Progenitor cell of endocrine pancreas (in vitro differentiated cells): ENCODE measurements at regions not wholly inside any gene's neighbourhood (a gene's known extent, or its start where the extent isn't known, plus 50 kb on each side); places are given as distances from the start of the nearest gene placed in this dataset.

Experiments used
- DNase-seq: peaks from one replicate; pipeline ENCODE4 v3.0.0; 2021; ENCODE audit warnings: low spot score; ENCODE audit not compliant: unreplicated experiment
- H3K27ac Mint-ChIP-seq: 2 replicates; pipeline ENCODE4 v1.8.0; 2021; ENCODE audit warnings: mild to moderate bottlenecking, moderate library complexity, mixed read lengths
- H3K27me3 Mint-ChIP-seq: 2 replicates; pipeline ENCODE4 v1.8.0; 2021; ENCODE audit warnings: mixed read lengths
- H3K36me3 Mint-ChIP-seq: 2 replicates; pipeline ENCODE4 v1.8.0; 2022; ENCODE audit warnings: mixed read lengths; ENCODE audit not compliant: insufficient read depth
- H3K4me1 Mint-ChIP-seq: 2 replicates; pipeline ENCODE4 v1.8.0; 2021; ENCODE audit warnings: low read depth, mixed read lengths
- H3K4me3 Mint-ChIP-seq: 2 replicates; pipeline ENCODE4 v1.8.0; 2021; ENCODE audit warnings: low read depth, mild to moderate bottlenecking, moderate library complexity, mixed read lengths
- H3K9me3 Mint-ChIP-seq: 2 replicates; pipeline ENCODE4 v1.8.0; 2021; ENCODE audit warnings: low read depth, mixed read lengths
- CTCF ChIP-seq: fragments of 200-600 bp; sonication (generic); IDR thresholded peaks from one replicate; pipeline ENCODE4 v1.5.0; 2021; ENCODE audit warnings: antibody characterized with exemption, mild to moderate bottlenecking; ENCODE audit not compliant: unreplicated experiment

DNA sequence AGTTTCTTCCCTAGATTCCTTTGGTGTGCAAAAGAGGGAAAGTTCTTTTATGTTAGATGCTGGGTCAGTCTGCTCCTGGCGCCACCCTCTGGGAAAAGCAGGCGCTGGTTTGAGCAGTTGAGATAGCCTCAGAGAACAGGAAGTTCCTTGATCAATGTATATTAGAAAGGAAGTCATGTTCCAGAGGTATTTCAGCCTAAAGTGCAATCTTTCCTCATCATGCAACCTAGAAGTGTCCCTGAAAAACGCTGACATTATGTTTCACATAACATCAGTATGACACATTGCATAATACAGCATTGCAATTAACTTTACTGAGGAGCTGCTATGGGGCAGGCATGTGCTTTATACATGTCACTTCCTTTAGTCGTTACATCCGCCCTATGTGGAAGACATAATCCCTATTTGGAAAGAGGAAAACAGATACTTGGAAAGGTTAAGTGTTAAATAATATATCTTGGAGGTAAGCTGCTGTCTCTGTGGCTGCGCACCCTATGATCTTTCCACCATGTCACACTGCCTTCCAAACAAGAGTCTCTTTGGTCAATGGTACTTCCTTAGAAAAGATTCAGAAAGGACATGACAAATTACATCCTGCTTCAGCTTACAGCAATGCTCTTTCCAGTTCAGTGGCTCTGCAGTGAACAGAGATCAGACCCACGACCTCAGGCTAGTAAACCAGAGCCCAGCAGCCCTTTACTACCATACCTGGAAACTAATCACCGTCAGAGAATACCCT, 369.7 kb downstream of the RAD51AP2 start:
- no peaks in the 10 kb centered on the region for H3K4me1 Mint-ChIP-seq
- no peak overlapping the region for H3K4me3 Mint-ChIP-seq
- no peaks in the 10 kb centered on the region for H3K27me3 Mint-ChIP-seq
- H3K36me3 Mint-ChIP-seq: no peaks in the 10 kb centered on the region
- no peak overlapping the region for H3K27ac Mint-ChIP-seq
- no peak for DNase-seq
- peak; percentile 55 for TF ChIP-seq CTCF
- no peaks in the 10 kb centered on the region for H3K9me3 Mint-ChIP-seq

- no peaks in the 10 kb centered on the region for H3K9me3 Mint-ChIP-seq
- H3K36me3 Mint-ChIP-seq: no peaks in the 10 kb centered on the region
- DNase-seq: no peak
- H3K27me3 Mint-ChIP-seq: no peaks in the 10 kb centered on the region
- H3K27ac Mint-ChIP-seq: no peak overlapping the region
- no peak overlapping the region for H3K4me3 Mint-ChIP-seq
- no peak for TF ChIP-seq CTCF
- no peaks in the 10 kb centered on the region for H3K4me1 Mint-ChIP-seq
These were observed 371.9 kb downstream of the RAD51AP2 start for GRCh38 chr2:17146358-17146757.

DNA sequence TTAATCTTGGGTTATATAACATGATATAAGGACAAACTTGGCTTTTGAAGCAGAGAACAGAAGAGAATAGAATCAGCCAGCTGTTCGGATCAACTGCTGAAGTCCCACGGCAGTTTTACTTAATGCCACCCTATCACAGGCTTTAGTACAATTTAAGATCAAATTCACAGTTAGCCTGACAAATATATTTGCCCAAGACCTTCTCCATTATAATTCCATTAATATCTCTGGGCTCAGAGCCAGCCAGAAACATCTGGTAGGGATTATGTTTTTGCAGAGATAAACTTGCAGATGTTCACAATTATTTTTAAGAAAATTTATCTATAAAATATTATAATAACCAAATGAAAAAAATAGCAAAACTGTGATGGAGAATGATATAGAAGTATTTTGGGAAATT, 381.4 kb downstream of the RAD51AP2 start:
- no peak overlapping the region for H3K4me3 Mint-ChIP-seq
- TF ChIP-seq CTCF: no peak
- H3K36me3 Mint-ChIP-seq: no peaks in the 10 kb centered on the region

DNA sequence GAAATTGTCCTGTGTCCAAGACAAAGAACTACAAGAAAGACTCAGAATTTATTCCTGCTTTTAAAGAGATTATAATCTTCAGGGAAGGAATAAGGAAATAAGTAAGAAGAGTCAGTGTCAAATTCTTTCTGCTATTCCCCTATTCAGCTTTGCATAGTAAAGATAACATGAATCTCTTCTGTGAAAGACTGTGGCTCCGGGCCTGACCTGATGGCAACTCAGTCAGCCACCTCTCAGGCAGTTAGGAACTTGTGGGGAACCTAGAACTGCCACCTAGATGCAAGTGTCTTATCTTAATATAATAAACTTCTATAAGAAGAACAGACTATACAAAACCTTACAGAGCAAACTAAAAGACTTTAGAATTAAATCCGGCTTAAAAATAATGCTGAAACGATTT, 382.0 kb downstream of the RAD51AP2 start:
- H3K4me1 Mint-ChIP-seq: peaks cover 3% of the 10 kb centered on the region
- no peak overlapping the region for H3K4me3 Mint-ChIP-seq
- H3K9me3 Mint-ChIP-seq: peaks cover 5% of the 10 kb centered on the region
- no peak for TF ChIP-seq CTCF
- no peak overlapping the region for H3K27ac Mint-ChIP-seq
- no peaks in the 10 kb centered on the region for H3K36me3 Mint-ChIP-seq
- H3K27me3 Mint-ChIP-seq: peaks cover 4% of the 10 kb centered on the region
- DNase-seq: no peak

More for the DNA sequence above, 381.4 kb downstream of the RAD51AP2 start:
- Mint-ChIP-seq H3K27me3 (peaks cover 4% of the 10 kb centered on the region), H3K4me1 (peaks cover 3% of the 10 kb centered on the region), H3K9me3 (peaks cover 5% of the 10 kb centered on the region), H3K27ac (no peak overlapping the region)
- DNase-seq: no peak

DNA sequence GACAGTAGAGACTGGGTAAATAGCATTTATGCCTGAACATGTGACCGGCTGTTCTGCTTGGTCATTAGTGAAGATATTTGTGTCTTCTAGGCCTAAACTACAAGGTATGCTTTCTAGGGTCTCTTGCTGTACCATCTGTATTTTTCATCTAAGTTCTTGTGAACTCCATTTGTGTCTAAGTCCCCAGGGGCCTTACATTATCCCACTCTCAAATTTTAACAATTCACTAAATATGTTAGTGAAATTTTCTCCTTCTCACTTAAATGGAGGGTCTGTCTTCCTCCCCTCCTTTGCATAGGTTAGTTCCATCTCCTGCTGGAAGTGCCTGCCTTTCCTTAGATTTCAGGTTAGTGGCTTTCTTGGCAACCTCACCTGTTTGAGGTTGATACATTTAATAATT, 382.6 kb downstream of the RAD51AP2 start:
- Mint-ChIP-seq H3K27me3 (peaks cover 4% of the 10 kb centered on the region), H3K36me3 (no peaks in the 10 kb centered on the region), H3K4me1 (peaks cover 3% of the 10 kb centered on the region), H3K9me3 (peaks cover 5% of the 10 kb centered on the region), H3K27ac (no peak overlapping the region), H3K4me3 (no peak overlapping the region)
- no peak for TF ChIP-seq CTCF
- DNase-seq: no peak
